GM19468 (cell line): ENCODE measurements at regions not wholly inside any gene's neighbourhood (a gene's known extent, or its start where the extent isn't known, plus 50 kb on each side); places are given as distances from the start of the nearest gene placed in this dataset.
"Not testable (repeated sequence)": the region's sequence is repeated elsewhere in the genome, so short reads cannot be mapped to it uniquely, and the experiment has no call there.

ENCODE experiments used
- ATAC-seq: cut with Tn5 transposase; IDR thresholded peaks from one replicate; pipeline ENCODE4 v1.9.1; 2021; ENCODE audit warnings: mild to moderate bottlenecking, moderate library complexity, moderate number of reproducible peaks; ENCODE audit not compliant: unreplicated experiment; ENCODE audit errors: extremely low read depth

GRCh38 chr1:184176058-184176457, 124.5 kb downstream of the TSEN15 start:
- no peak for ATAC-seq

DNA sequence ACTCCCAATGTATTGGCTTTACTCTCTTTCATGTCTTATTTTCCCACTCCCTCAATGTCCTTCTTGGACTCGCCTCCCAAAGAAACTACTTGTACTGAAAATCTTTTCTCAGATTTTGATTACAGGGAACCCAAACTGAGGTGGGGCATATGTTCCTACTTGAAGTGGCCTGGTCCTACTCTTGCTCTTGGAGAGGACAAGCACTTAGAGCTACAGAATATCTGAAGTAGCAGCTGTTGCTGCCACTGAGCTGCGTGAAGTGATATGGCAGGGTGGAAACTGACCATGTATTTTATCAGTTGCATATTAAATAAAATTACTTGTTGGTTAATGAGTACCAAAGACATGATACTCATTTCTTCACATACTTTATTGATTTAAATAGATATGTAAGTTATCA, 129.5 kb downstream of the TSEN15 start:
- ATAC-seq = no peak

GRCh38 chr1:184183919-184184318, 132.4 kb downstream of the TSEN15 start:
- ATAC-seq = no peak

DNA sequence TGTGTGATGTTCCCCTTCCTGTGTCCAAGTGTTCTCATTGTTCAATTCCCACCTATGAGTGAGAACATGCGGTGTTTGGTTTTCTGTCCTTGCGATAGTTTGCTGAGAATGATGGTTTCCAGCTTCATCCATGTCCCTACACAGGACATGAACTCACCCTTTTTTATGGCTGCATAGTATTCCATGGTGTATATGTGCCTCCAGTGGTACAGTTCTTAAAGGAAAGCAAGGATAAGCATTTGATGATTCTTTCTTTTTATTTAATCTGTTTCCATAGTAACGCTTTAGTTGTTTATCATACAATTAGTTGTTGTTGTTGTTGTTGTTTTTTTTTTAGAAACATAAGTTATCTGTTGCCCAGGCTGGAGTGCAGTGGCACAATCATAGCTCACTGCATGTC, 133.1 kb downstream of the TSEN15 start:
- ATAC-seq = not testable (repeated sequence)

- ATAC-seq = no peak
Measured at GRCh38 chr1:184185347-184185746, 133.8 kb downstream of the TSEN15 start.

- no peak for ATAC-seq
Measured at GRCh38 chr1:184186167-184186566, 134.6 kb downstream of the TSEN15 start.

GRCh38 chr1:184187097-184187496, 135.6 kb downstream of the TSEN15 start:
- no peak for ATAC-seq

- no peak for ATAC-seq
Measured at GRCh38 chr1:184188037-184188436, 136.5 kb downstream of the TSEN15 start.

DNA sequence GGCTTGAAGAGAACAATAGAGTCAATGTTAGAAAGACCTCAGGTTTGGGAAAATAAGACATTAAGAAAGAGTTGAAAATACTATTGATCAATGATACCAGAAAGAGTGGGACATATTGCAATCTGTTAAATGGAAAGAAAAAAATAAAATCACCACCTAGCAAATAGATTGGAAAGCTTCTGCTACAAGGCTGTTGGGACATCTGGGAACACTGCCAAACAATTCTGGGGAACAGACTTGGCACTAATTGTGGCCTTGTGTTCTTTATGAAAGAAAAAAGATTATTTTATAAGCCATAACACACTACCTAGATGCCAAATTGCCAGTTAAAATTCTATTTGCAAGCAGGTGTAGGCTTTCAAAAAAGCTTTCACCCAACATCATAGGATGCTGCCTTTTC, 137.8 kb downstream of the TSEN15 start:
- ATAC-seq = no peak

DNA sequence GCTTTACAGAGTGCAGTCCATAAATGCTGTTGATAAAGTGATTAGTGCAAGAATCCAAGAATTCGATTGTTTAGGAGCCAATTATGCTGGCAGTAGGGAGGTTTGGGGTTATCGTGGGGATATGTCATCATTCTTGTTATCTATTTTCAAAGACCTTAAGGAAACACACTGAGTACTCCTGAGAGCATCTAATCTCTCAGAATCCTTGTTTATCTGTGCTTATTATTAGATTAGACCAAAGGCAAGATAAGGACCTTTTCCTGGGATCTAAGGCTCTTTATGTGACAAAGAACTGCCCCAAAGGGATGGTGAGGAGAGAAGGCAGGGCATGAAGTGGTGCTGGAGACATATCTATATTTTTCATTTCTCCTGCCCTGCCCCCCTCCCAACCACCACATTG, 139.1 kb downstream of the TSEN15 start:
- no peak for ATAC-seq

DNA sequence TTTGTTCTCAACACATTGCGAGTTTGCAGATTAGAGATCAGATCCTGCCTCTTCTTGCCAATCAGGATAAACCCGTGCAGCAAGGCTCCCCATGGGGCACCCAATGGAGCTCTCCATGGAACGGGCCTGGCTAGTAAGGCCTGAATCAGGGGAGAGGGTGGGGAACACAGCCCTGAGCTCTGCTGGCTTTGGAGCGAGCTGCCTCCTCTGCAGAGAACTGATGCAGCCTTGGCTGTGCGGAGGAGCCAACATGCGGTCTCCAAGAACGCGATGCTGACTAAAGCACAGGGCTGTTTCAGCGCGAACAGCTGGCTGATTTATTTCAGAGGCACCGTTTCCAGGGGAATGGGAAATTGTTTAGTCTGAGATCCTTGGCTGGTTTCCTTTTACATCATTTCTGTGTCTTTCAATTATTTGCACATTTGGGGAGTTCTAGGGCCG, 139.7 kb downstream of the TSEN15 start:
- ATAC-seq = no peak

- ATAC-seq = no peak
Measured at GRCh38 chr1:184192796-184193195, 141.3 kb downstream of the TSEN15 start.

GRCh38 chr1:184193451-184193850, 141.9 kb downstream of the TSEN15 start:
- no peak for ATAC-seq

DNA sequence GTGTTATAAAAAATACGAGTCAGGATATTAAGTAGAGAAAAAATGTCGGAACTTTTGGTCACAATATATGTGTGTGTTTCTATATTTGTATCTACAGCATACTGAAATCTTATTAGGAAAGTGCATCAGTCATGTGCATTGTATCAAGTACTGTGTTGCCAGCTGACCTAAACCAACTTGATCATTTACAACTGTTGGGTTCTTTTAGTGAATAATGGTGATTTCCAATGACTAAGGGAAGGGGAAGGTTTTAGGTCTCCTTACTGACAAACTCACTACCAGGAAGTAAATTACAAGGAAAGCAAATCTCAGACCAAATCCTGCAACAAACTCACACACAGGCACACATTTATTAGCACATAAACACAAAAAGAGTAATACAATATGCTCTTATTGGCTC, 142.7 kb downstream of the TSEN15 start:
- no peak for ATAC-seq

- not testable (repeated sequence) for ATAC-seq
Measured at GRCh38 chr1:184195722-184196121, 144.2 kb downstream of the TSEN15 start.

GRCh38 chr1:184197831-184198230, 146.3 kb downstream of the TSEN15 start:
- no peak for ATAC-seq

- no peak for ATAC-seq
Measured at GRCh38 chr1:184199036-184199435, 147.5 kb downstream of the TSEN15 start.

- ATAC-seq = no peak
Measured at GRCh38 chr1:184199438-184200085, 148.0 kb downstream of the TSEN15 start.

DNA sequence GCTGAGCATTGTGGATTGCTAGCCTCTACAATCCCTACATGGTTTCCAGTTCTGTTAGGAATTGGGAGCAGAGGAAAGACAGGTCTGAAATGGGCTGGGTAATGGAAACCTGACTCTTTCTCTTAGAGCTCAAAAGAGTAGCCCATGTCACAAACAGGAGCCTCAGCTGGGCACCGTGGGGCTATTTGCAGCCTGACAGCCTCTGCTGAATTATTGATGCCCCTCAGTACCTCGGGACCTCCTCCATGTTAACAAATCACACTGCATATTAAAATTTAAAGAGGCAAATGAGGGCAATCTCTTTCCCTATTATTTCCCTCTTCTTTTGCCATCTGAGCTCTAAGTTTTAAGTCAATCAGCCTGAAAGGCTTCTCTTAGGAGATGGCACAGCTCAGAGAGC, 157.1 kb downstream of the TSEN15 start:
- ATAC-seq = no peak

- ATAC-seq = no peak
Measured at GRCh38 chr1:184210031-184210430, 158.5 kb downstream of the TSEN15 start.

DNA sequence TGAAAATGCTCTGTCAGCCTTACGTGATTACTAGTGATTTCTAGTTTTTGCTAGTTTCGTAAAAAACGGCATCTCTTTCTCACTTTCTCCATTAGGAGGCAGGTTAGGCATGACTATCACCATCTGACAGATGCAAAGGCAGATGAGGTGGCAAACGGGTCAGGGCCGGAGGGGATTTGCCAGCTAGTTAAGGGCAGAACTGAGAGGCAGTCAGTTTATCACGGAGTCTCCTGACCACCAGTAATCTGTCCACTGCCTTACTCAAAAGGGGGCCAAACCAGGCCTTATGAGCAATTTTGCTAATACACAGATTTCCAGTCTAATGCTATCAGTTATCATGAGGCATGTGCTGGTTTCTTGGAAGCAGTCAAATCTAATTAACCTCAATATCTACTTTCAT, 159.3 kb downstream of the TSEN15 start:
- ATAC-seq = no peak

DNA sequence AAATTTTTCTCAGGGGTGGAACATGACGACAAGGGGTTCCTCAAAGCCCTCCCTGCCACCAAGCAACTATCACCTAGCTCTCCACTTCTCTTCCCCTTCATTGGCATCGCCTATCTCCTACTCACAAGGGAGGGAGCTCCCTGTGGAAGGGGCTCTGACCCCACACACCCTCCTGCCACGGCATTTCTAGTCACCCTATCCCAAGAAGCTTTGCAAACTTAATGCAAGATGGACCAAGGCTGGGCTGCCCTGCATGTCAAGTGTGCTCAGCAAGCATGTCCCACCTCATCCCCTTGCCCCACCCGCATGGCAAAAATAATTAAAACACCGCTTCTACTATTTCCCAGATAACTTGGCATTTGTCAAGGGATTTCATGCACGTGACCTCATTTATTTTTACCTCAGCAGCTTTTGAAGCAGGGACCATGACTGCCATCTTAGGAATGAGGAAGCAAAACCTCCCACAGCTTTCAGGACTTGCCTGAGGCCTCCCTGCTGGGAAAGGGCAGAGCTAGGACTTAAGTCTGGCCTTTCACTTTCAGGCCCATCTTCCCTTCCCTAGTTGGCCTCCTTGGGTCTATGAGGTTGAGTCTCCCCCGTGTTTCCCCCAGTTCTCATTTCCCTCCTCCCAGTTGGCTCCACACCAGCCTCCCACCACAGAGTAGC, 161.3 kb downstream of the TSEN15 start:
- ATAC-seq = no peak
